H9 (cell line): ENCODE measurements at regions not wholly inside any gene's neighbourhood (a gene's known extent, or its start where the extent isn't known, plus 50 kb on each side); places are given as distances from the start of the nearest gene placed in this dataset.

Experiments used
- DNase-seq: peaks from one replicate; pipeline ENCODE4 v3.0.0-alpha.2; 2017
- H2AFZ ChIP-seq: one replicate; pipeline ENCODE4 v1.6.1; 2013; ENCODE audit warnings: mild to moderate bottlenecking, low read length, control low read depth, moderate library complexity
- H2AK5ac ChIP-seq: 2 replicates; pipeline ENCODE4 v1.6.1; 2013; ENCODE audit warnings: low read length, control low read depth, mixed read lengths; ENCODE audit not compliant: insufficient read length
- H2BK120ac ChIP-seq: one replicate; pipeline ENCODE4 v1.6.1; 2013; ENCODE audit warnings: low read depth, mild to moderate bottlenecking, low read length, control low read depth, inconsistent platforms; ENCODE audit not compliant: poor library complexity, severe bottlenecking
- H2BK12ac ChIP-seq: 2 replicates; pipeline ENCODE4 v1.6.1; 2013; ENCODE audit warnings: low read length, control low read depth, mixed read lengths, low read depth; ENCODE audit not compliant: insufficient read length
- H2BK15ac ChIP-seq: 2 replicates; pipeline ENCODE4 v1.6.1; 2013; ENCODE audit warnings: low read depth, low read length, control low read depth
- H2BK20ac ChIP-seq: one replicate; pipeline ENCODE4 v1.6.1; 2013; ENCODE audit warnings: low read depth, mild to moderate bottlenecking, low read length, control low read depth, inconsistent platforms; ENCODE audit not compliant: poor library complexity, severe bottlenecking
- H2BK5ac ChIP-seq: 2 replicates; pipeline ENCODE4 v1.6.1; 2013; ENCODE audit warnings: low read length, control low read depth, mixed read lengths; ENCODE audit not compliant: insufficient read length
- H3K14ac ChIP-seq: 2 replicates; pipeline ENCODE4 v1.6.1; 2013; ENCODE audit warnings: low read length, control low read depth; ENCODE audit not compliant: insufficient read depth
- H3K18ac ChIP-seq: 2 replicates; pipeline ENCODE4 v1.6.1; 2013; ENCODE audit warnings: low read depth, mild to moderate bottlenecking, mixed read lengths, low read length, control low read depth; ENCODE audit not compliant: insufficient read length
- H3K23ac ChIP-seq: 2 replicates; pipeline ENCODE4 v1.6.1; 2013; ENCODE audit warnings: low read length, control low read depth, mixed read lengths, low read depth; ENCODE audit not compliant: insufficient read length
- H3K23me2 ChIP-seq: 2 replicates; pipeline ENCODE4 v1.6.1; 2013; ENCODE audit warnings: low read depth, mild to moderate bottlenecking, mixed read lengths, low read length, control low read depth; ENCODE audit not compliant: insufficient read length, poor library complexity, severe bottlenecking
- H3K27ac ChIP-seq: 2 replicates; pipeline ENCODE4 v1.5.1; 2013; ENCODE audit warnings: low read length, control low read depth, mixed read lengths, low read depth; ENCODE audit not compliant: insufficient read length
- H3K27me3 ChIP-seq: 2 replicates; pipeline ENCODE4 v1.6.1; 2013; ENCODE audit warnings: low read length, control low read depth, inconsistent platforms; ENCODE audit not compliant: insufficient read depth
- H3K4ac ChIP-seq: 2 replicates; pipeline ENCODE4 v1.6.1; 2013; ENCODE audit warnings: low read depth, mild to moderate bottlenecking, control low read depth, inconsistent platforms, low read length, moderate library complexity
- H3K4me1 ChIP-seq: 2 replicates; pipeline ENCODE4 v1.6.1; 2013; ENCODE audit warnings: low read length, control low read depth, inconsistent platforms; ENCODE audit not compliant: insufficient read depth
- H3K4me2 ChIP-seq: 2 replicates; pipeline ENCODE4 v1.6.1; 2013; ENCODE audit warnings: low read length, control low read depth, mixed read lengths; ENCODE audit not compliant: insufficient read length, insufficient read depth
- H3K56ac ChIP-seq: 2 replicates; pipeline ENCODE4 v1.6.1; 2013; ENCODE audit warnings: low read depth, mild to moderate bottlenecking, mixed read lengths, low read length, control low read depth; ENCODE audit not compliant: insufficient read length
- H3K79me1 ChIP-seq: 2 replicates; pipeline ENCODE4 v1.6.1; 2013; ENCODE audit warnings: low read depth, mild to moderate bottlenecking, moderate library complexity, low read length, control low read depth, inconsistent platforms; ENCODE audit not compliant: insufficient read depth, poor library complexity, severe bottlenecking
- H3K79me2 ChIP-seq: 2 replicates; pipeline ENCODE4 v1.6.1; 2013; ENCODE audit warnings: low read length, control low read depth, inconsistent platforms; ENCODE audit not compliant: insufficient read depth
- H3K9ac ChIP-seq: 2 replicates; pipeline ENCODE4 v1.6.1; 2013; ENCODE audit warnings: low read length, control low read depth, mixed read lengths; ENCODE audit not compliant: insufficient read length; ENCODE audit errors: extremely low read depth
- H3K9me3 ChIP-seq: one replicate; pipeline ENCODE4 v1.6.1; 2013; ENCODE audit warnings: low read depth, low read length, inconsistent platforms; ENCODE audit not compliant: control insufficient read depth
- H3T11ph ChIP-seq: one replicate; pipeline ENCODE4 v1.6.1; 2013; ENCODE audit warnings: mild to moderate bottlenecking, low read length, control low read depth, inconsistent platforms
- H4K20me1 ChIP-seq: one replicate; pipeline ENCODE4 v1.6.1; 2013; ENCODE audit not compliant: control insufficient read depth, insufficient read length, insufficient read depth
- H4K5ac ChIP-seq: 2 replicates; pipeline ENCODE4 v1.6.1; 2013; ENCODE audit warnings: low read depth, mild to moderate bottlenecking, mixed read lengths, low read length, control low read depth; ENCODE audit not compliant: insufficient read length
- H4K8ac ChIP-seq: replicated peaks from 2 replicates; pipeline ENCODE4 v1.6.1; 2013; ENCODE audit warnings: low read length, control low read depth, mixed read lengths, low read depth; ENCODE audit not compliant: insufficient read length
- H4K91ac ChIP-seq: 2 replicates; pipeline ENCODE4 v1.6.1; 2013; ENCODE audit warnings: low read depth, mild to moderate bottlenecking, moderate library complexity, mixed read lengths, low read length, control low read depth; ENCODE audit not compliant: insufficient read length
- H3K27ac Mint-ChIP-seq, 3 experiments: 2 replicates in 2 of 3; 3 replicates in 1 of 3; pipeline ENCODE4 v1.8.0; 2020 to 2021; ENCODE audit warnings: mixed read lengths in 3 of 3, mild to moderate bottlenecking in 1 of 3, moderate library complexity in 1 of 3
- H3K27me3 Mint-ChIP-seq: 2 replicates; pipeline ENCODE4 v1.8.0; 2021; ENCODE audit warnings: low read depth, mild to moderate bottlenecking, moderate library complexity, mixed read lengths
- H3K36me3 Mint-ChIP-seq, 3 experiments: 2 replicates in 2 of 3; 3 replicates in 1 of 3; pipeline ENCODE4 v1.8.0; 2020 to 2021; ENCODE audit warnings: low read depth in 3 of 3, mixed read lengths in 3 of 3; ENCODE audit not compliant: insufficient read depth in 1 of 3
- H3K4me1 Mint-ChIP-seq, 2 experiments: 2 replicates each; pipeline ENCODE4 v1.8.0; 2020; ENCODE audit warnings: mixed read lengths in 2 of 2
- H3K4me3 Mint-ChIP-seq, 2 experiments: 2 replicates in 1 of 2; 3 replicates in 1 of 2; pipeline ENCODE4 v1.8.0; 2020 to 2021; ENCODE audit warnings: mild to moderate bottlenecking in 2 of 2, mixed read lengths in 2 of 2, moderate library complexity in 1 of 2
- H3K9me3 Mint-ChIP-seq, 2 experiments: 2 replicates in 1 of 2; 3 replicates in 1 of 2; pipeline ENCODE4 v1.8.0; 2020; ENCODE audit warnings: mild to moderate bottlenecking in 2 of 2, mixed read lengths in 2 of 2, moderate library complexity in 1 of 2
- WGBS: extraction: QIAGEN DNeasy Blood & Tissue Kit; methylation state at CpG from one replicate; pipeline ENCODE4 v1.1.7; 2013; ENCODE audit warnings: missing lambda C conversion rate, low lambda C conversion rate, mixed read lengths; ENCODE audit not compliant: insufficient read length; ENCODE audit errors: extremely low coverage; 5-methylcytosine and 5-hydroxymethylcytosine counted together
- TF ChIP-seq, protein P1 (sequence below): fragments of 200-600 bp; sonication (generic); conservative IDR thresholded peaks from 3 replicates; pipeline ENCODE4 v1.8.0; 2021; ENCODE audit warnings: antibody characterized with exemption, mild to moderate bottlenecking

GRCh38 chr10:76681153-76681552, 956.5 kb downstream of the KCNMA1 start:
- no peak overlapping the region for H2BK15ac ChIP-seq
- H3K56ac ChIP-seq, result no peak overlapping the region
- TF ChIP-seq, protein P1, sequence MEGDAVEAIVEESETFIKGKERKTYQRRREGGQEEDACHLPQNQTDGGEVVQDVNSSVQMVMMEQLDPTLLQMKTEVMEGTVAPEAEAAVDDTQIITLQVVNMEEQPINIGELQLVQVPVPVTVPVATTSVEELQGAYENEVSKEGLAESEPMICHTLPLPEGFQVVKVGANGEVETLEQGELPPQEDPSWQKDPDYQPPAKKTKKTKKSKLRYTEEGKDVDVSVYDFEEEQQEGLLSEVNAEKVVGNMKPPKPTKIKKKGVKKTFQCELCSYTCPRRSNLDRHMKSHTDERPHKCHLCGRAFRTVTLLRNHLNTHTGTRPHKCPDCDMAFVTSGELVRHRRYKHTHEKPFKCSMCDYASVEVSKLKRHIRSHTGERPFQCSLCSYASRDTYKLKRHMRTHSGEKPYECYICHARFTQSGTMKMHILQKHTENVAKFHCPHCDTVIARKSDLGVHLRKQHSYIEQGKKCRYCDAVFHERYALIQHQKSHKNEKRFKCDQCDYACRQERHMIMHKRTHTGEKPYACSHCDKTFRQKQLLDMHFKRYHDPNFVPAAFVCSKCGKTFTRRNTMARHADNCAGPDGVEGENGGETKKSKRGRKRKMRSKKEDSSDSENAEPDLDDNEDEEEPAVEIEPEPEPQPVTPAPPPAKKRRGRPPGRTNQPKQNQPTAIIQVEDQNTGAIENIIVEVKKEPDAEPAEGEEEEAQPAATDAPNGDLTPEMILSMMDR, result no peak
- no peak overlapping the region for H3K9ac ChIP-seq
- no peak overlapping the region for H3K27ac ChIP-seq
- Mint-ChIP-seq H3K36me3 (no peaks in the 10 kb centered on the region), H3K4me3 (no peak overlapping the region), H3K9me3 (no peaks in the 10 kb centered on the region; a peak in 1 of 5 replicates), H3K27ac (no peak overlapping the region; a peak in 1 of 7 replicates), H3K4me1 (no peaks in the 10 kb centered on the region), H3K27me3 (peaks cover 3% of the 10 kb centered on the region; the same call in 1 of the 2 replicates)
- no peak overlapping the region for H3K18ac ChIP-seq
- no peak overlapping the region for H3K14ac ChIP-seq
- no peak overlapping the region for H4K5ac ChIP-seq
- H2BK12ac ChIP-seq, result no peak overlapping the region
- no peak overlapping the region for H3K4me2 ChIP-seq
- WGBS, result no CpG with 5 or more reads among the region's 1 CpG
- DNase-seq, result no peak
- no peaks in the 10 kb centered on the region for H3K79me1 ChIP-seq
- no peaks in the 10 kb centered on the region for H3K4me1 ChIP-seq
- H4K8ac ChIP-seq, result no peak overlapping the region
- H2AFZ ChIP-seq, result no peak overlapping the region
- H2AK5ac ChIP-seq, result no peak overlapping the region
- no peaks in the 10 kb centered on the region for H3K27me3 ChIP-seq
- H3K4ac ChIP-seq, result no peak overlapping the region
- H3K9me3 ChIP-seq, result no peaks in the 10 kb centered on the region
- H3K79me2 ChIP-seq, result no peaks in the 10 kb centered on the region
- H3K23ac ChIP-seq, result no peak overlapping the region
- no peak overlapping the region for H4K91ac ChIP-seq
- no peak overlapping the region for H3T11ph ChIP-seq
- no peak overlapping the region for H2BK120ac ChIP-seq
- H2BK20ac ChIP-seq, result no peak overlapping the region
- H3K23me2 ChIP-seq, result no peaks in the 10 kb centered on the region
- H2BK5ac ChIP-seq, result no peak overlapping the region
- no peaks in the 10 kb centered on the region for H4K20me1 ChIP-seq
